ENCODE measurements at regions not wholly inside any gene's neighbourhood (a gene's known extent, or its start where the extent isn't known, plus 50 kb on each side); places are given as distances from the start of the nearest gene placed in this dataset.

GRCh38 chr2:13819896-13820295, 812.6 kb upstream of the LRATD1 start:
- TF ChIP-seq CTCF (conservative IDR thresholded peaks at IDR 0.05; ENCODE audit: low read length) (no peak), EZH2phosphoT487 (IDR thresholded peaks at IDR 0.05; ENCODE audit: borderline replicate concordance, low read depth, low read length) (no peak)
